ENCODE measurements at regions not wholly inside any gene's neighbourhood (a gene's known extent, or its start where the extent isn't known, plus 50 kb on each side); places are given as distances from the start of the nearest gene placed in this dataset.

DNA sequence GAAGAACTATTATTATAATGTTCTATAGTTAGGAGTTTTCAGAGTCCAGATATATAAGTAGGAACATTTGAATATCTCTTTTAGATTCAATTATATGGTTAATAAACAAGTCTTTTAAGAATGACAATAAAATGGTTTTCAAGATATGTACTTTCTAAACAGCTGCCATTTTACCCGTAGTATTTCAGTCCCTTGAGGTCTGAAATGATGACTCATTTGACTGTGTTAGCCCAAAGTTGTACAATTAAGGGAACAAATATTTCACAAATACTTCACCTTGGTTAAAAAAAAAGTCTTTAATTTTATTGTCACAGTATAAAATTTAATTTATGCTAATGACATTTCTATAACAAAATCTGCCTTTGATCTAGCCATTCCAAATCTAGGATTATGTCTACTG, 91.6 kb upstream of the TANK start:
- TF ChIP-seq EZH2 (IDR thresholded peaks at IDR 0.05; ENCODE audit: insufficient read depth, low read length) = no peak
- TF ChIP-seq, protein P1, sequence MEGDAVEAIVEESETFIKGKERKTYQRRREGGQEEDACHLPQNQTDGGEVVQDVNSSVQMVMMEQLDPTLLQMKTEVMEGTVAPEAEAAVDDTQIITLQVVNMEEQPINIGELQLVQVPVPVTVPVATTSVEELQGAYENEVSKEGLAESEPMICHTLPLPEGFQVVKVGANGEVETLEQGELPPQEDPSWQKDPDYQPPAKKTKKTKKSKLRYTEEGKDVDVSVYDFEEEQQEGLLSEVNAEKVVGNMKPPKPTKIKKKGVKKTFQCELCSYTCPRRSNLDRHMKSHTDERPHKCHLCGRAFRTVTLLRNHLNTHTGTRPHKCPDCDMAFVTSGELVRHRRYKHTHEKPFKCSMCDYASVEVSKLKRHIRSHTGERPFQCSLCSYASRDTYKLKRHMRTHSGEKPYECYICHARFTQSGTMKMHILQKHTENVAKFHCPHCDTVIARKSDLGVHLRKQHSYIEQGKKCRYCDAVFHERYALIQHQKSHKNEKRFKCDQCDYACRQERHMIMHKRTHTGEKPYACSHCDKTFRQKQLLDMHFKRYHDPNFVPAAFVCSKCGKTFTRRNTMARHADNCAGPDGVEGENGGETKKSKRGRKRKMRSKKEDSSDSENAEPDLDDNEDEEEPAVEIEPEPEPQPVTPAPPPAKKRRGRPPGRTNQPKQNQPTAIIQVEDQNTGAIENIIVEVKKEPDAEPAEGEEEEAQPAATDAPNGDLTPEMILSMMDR (IDR thresholded peaks at IDR 0.05; ENCODE audit: insufficient read depth, low read depth, low read length) = no peak

All from astrocyte (in vitro differentiated cells and primary cell).